ENCODE measurements at regions not wholly inside any gene's neighbourhood (a gene's known extent, or its start where the extent isn't known, plus 50 kb on each side); places are given as distances from the start of the nearest gene placed in this dataset.

DNA sequence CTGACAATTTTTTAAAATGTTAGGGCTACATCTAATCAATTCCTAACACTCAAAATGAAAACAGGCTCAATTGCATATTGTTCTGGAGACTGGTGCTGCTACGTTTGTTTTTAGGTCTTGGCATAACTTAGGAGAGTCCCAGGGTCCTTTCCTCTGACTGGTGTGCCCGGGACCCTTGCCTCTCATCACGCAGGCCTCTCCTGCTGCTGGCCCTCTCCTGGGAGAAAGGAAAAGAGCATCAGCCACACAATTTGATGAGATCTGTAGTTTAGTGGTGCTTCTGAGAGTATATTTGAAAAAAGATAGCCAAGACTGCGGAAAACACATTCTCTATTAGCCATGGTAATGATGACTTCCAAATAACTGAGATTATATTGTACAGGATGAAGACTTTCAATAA lies 380.0 kb downstream of the KLF12 start:
- no peak for TF ChIP-seq POLR2A (IDR thresholded peaks at IDR 0.05)
- TF ChIP-seq, protein P1, sequence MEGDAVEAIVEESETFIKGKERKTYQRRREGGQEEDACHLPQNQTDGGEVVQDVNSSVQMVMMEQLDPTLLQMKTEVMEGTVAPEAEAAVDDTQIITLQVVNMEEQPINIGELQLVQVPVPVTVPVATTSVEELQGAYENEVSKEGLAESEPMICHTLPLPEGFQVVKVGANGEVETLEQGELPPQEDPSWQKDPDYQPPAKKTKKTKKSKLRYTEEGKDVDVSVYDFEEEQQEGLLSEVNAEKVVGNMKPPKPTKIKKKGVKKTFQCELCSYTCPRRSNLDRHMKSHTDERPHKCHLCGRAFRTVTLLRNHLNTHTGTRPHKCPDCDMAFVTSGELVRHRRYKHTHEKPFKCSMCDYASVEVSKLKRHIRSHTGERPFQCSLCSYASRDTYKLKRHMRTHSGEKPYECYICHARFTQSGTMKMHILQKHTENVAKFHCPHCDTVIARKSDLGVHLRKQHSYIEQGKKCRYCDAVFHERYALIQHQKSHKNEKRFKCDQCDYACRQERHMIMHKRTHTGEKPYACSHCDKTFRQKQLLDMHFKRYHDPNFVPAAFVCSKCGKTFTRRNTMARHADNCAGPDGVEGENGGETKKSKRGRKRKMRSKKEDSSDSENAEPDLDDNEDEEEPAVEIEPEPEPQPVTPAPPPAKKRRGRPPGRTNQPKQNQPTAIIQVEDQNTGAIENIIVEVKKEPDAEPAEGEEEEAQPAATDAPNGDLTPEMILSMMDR (IDR thresholded peaks at IDR 0.05) = no peak
